ENCODE measurements at regions not wholly inside any gene's neighbourhood (a gene's known extent, or its start where the extent isn't known, plus 50 kb on each side); places are given as distances from the start of the nearest gene placed in this dataset.

- TF ChIP-seq POLR2A (IDR thresholded peaks at IDR 0.05), result no peak
- no peak for TF ChIP-seq CTCF (IDR thresholded peaks at IDR 0.05)
- peak; percentile 65 for TF ChIP-seq POLR2AphosphoS5 (IDR thresholded peaks at IDR 0.05)
These were observed 218.6 kb downstream of the TMEM38B start for GRCh38 chr9:105912863-105913516.
